ENCODE measurements at regions not wholly inside any gene's neighbourhood (a gene's known extent, or its start where the extent isn't known, plus 50 kb on each side); places are given as distances from the start of the nearest gene placed in this dataset.

DNA sequence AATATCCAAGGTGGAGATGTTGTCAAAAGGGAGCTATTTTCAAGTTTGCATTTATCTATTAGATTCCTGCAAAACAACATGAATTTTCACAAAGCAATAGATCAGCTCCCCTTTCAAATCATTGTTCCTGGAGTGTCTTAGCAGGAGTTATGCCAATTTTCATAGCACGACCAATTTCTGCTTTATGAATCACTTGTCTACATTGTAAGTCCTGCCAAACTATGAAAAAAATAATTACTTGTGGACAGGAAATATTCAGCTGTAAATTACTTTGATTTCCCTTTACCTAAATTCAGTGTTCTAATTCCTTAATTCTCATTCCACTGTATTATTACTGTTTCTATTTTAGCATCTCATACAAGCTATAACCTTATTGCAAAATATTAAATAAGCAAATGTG, 1289.6 kb downstream of the NSUN3 start:
- DNase-seq (ENCODE audit: low spot score), result no peak

DNA sequence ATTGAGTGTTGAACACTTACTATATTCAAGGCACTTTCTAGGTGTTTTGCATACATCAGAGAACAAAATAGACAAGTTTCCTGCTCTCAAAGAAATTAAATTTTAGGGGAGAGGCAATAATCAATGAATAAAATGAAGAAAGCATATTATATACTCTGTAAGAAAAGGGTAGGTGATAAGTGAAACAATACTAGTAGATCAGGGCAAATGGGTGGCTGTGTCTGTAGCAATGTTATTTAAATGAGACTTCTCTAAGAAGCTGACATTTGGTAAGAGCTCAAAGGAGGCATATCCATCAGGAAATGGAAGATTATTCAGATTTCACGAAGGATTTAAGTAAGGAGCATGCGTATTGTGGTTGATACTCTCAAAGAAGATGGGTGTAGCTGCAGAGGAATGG, 1291.6 kb downstream of the NSUN3 start:
- DNase-seq (ENCODE audit: low spot score), result no peak

DNA sequence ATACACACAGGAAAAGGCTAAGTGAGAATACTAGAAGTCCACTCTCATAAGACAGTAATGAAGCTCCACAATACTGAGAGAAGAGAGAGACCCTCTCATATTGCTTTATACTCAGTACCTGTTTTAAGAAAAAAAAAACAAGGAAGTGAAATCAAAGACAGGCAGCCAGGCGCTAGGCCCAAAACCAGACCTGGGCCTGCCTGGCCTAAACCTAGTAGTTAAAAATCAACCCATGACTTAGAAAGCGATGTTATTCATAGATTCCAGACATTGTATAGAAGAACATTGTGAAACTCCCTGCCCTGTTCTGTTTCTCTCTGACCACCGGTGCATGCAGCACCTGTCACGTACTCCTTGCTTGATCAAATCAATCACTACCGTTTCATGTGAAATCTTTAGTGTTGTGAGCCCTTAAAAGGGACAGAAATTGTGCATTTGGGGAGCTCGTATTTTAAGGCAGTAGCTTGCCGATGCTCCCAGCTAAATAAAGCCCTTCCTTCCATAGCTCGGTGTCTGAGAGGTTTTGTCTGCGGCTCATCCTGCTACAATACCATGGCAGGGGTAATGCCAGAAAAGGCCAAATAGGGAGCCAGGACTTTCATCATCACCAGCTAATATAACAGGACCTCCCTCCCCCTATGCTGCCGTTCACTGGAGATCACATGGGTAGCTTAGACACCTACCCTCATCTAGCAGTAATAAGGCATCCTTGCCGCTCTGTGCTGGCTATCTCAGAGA, 1294.1 kb downstream of the NSUN3 start:
- no peak for DNase-seq (ENCODE audit: low spot score)

DNA sequence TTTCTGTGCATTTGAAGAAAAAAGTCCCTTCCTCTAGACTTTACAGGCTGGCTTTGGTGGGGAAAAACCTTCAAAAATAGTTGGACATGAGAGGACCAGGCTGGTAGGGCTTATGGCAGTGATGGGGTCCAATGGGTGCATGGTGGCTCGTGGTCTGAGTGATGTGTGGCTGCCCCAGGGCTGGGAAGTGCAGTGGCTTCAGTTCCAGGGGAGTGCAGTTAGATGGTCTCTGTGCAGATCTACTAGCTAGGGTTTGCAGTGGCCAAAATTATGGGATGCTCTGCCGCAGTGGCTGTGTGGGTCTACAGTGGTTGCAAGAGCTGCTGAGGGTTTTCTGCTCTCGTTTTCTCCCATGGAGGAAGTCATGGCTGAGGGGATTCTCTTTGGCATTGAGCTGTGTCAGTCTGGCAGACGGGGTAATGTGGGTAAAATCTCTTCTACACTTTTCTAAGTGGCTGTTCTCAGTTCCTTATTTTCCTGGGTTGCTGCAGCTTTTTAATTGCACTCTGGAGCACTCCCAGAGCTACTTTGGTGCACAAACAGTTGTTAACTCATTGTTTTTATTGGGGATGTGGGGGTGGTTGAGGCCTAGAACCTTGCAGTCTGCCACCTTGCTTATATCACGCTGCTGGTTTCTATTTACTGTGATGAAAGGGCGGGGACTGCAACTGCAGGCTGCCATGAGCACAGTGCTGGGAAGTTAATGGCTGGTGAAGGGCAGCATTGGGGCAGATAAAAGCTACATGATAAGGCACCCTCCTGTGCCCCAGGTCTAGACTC, 1324.6 kb downstream of the NSUN3 start:
- no peak for DNase-seq (ENCODE audit: low spot score)

DNA sequence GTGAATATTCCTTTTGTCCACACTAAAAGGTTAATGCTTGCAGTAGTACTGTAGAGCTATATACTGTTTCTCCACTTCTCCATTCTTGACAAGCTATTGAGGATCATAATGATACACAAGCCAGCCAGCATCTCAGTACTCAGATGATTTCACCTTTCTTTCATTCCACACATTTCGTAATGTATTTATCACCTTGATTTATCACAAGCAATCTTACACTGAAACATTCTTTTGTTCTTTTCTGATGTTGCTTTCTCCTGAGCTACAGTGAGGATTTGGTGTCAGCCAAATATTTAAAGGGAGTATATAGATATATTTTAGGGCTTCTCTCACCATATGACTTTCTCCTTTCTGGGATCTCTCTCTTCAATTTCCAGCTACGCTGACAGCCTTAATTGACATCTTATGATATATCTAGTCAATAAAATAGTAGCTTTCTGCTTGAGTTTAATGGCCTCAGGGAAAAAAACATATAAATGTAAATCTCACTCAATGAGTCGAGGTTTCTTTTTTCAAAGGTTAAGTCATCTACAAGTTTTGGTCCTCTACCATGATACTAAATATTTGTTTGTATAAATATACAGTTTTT, 1327.0 kb downstream of the NSUN3 start:
- no peak for DNase-seq (ENCODE audit: low spot score)

DNA sequence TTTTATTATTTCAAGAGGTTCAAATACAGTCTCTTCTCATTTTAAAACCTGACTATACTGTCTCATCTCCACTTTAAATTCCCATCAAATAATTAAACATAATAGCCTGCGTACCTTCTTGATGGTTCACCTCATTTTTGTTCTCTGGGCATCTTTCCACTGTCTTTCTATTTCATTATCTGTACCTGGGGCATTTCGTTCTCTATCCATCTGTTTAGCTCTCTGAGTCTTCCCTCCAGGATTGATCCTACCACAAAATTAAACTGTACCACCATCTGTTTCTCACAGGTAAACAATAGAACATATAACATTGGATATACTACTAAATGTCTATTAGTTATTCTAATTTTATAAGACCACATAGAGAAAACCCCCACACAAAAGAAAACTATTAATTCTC, 1331.4 kb downstream of the NSUN3 start:
- DNase-seq (ENCODE audit: low spot score), result no peak

DNA sequence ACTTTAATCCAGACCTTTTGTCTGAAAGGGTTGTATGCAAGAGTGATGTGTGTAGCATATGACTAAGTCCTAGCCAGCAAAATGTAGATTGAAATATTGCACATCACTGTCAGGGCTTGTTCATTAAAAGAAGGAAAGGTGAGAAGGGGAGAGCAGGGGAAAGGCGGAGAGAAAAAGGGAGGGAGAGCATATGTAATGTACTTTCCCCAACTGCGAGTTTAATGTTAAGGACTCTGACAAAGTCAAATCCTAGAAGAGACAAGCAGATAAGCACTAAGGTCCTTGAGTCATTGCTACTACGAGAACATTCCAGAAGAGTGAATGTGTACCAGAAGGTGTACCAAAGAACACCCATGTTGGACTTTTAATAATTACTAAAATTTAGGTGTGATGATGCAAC, 1336.7 kb downstream of the NSUN3 start:
- no peak for DNase-seq (ENCODE audit: low spot score)

DNA sequence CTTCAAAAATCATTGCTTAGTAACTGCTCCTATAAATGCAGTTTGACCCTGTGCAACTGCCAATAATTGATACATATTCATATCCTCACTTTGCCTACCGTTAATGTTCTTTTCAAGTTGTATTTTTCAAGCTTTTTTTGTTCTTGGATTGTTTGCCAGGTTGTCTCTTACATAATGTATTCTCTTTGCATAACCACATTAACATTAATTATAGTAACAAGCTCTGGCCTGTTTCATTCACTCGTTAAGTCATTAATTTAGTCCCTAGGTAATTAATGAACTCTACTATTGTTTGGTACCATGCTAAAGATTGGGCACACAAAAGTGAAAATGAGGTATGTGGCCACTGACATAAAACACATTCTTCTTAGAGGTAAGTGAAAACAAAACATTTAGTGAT, 1338.8 kb downstream of the NSUN3 start:
- no peak for DNase-seq (ENCODE audit: low spot score)

DNA sequence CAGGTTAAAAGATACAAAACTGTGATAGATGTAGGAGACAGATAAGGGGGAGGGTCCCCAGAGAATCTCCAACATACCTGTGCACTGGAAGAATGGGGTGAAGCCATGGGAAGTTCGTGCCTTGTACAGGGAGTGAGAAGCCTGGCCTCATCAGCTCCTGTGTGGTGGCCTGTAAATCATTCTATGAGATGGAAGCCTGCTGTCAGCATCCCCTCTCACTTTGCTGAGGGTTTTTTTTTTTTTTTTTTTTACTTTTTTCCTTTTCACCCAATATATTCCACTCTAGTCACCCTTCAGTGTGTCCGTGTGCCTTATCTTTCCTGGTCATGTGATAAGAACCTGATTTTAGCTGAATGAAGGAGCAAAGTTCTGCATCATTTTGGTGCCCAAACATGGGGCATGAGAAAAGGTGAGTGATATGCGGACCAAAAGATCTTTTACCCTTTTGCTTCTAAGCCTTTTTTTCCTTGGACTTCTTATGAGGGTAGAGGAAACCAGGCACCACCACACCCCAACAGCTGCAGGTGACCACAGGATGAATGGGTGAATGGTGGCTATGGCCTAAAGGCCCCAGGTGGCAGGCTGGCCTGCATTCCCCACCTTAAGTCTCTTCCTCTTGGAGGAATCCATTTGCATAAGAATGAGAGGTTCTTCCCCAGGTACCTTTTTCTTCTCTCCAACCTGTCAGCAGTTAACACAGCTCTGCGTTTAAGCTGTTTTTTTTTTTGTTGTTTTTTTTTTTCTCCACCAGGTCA, 1345.0 kb downstream of the NSUN3 start:
- DNase-seq (ENCODE audit: low spot score), result no peak

DNA sequence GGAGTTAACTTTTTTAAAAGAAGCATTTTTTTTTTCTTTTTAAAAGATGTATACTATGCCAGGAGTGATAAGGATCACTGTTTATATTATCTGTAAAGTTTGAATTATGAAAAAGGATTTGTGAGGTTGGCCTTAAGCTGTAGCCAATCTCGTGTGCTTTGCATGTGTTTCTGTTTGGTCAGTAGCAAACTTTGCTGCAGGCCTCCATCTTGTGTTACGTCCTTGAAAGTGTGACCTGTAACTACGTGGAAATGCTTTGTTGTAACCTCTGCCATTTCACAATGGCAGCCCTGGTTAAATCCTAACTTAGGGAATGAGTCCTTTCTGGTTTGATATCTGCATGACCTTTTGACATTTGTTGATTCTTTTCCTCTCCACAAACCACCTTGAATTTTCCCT, 1345.6 kb downstream of the NSUN3 start:
- DNase-seq (ENCODE audit: low spot score), result no peak

DNA sequence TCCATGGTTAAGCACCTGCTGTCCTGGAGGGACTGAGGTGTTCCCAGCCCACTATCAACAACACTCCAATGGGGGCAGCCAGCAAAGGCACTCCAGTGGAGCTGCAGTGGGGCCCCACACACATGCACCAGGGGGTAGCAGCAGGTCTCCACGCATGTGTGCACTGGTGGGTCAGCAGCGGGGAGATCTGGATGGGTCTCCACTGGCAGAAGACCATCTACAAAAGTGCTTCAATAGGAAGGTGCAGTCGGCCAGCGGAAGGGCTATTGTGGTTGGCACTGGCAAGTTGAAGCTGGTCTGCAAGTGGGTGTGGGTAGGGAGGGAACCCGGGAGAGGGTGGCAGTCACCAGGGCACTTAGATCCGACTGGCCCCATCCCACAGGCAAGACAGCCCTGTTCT, 1355.4 kb downstream of the NSUN3 start:
- DNase-seq (ENCODE audit: low spot score), result no peak

DNA sequence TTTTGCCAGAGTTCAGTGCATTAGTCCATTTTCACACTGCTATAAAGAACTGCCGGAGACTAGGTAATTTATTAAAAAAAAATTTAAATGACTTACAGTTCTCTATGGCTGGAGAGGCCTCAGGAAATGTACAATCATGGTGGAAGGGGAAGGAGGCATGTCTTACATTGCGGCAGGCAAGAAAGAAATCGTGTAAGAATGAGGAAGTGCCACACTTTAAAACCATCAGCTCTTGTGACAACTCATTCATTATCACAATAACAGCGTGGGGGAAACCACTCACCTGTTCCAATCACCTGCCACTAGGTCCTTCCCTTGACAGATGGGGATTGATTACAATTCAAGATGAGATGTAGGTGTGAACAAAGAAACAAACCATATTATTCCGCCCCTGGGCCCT, 1361.4 kb downstream of the NSUN3 start:
- DNase-seq (ENCODE audit: low spot score), result no peak

DNA sequence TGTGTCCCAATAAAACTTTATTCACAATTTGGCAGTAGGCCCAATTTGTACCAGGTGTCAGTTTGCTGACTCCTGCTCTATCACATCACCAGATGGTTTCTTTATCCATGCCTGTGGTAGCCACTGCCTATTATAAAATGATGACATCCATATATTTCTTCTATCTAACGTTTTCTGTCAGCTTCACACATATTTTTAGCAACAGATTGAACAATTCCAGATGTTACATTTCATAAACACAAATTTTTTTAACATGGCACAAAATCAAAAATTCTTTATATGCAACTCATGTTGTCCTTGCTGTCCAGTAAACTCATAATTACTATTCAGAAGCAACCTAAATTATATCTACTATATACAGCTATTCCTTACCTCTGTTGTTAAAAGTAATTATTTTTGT, 1371.6 kb downstream of the NSUN3 start:
- DNase-seq (ENCODE audit: low spot score), result no peak

DNA sequence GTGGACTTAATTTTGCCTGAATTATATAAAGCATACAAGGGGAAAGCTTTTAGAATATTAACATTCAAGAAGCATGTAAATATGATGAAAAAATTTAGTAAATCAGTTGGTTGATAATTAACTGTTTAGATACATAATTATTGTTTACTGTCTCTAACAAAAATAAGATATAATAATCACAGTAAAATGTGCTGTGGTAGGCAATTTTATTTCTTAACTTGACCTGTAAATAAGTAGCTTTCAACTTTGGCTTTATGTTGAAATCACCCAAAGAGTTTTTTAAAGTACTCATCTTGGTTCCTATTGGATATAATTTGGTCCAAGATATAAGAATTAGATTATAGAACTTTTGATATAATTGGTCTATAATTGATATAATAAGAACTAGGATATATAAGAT, 1374.5 kb downstream of the NSUN3 start:
- DNase-seq (ENCODE audit: low spot score), result no peak

DNA sequence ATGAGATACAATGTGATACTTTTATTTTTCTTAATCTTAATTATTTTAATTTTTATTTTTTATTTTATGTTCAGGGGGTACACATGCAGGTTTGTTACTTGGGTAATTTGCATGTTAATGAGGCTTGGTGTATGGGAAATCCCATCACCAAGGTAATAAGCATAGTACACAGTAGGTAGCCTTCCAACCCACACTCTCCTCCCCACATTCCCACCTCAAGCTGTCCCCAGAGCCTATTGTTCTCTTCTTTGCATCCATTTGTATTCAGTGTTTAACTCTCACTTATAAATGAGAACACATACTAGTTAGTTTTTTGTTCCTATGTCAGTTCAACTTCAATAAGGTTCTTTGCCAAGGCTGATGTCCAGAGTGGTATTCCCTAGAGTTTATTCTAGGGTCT, 1375.4 kb downstream of the NSUN3 start:
- DNase-seq (ENCODE audit: low spot score), result no peak

DNA sequence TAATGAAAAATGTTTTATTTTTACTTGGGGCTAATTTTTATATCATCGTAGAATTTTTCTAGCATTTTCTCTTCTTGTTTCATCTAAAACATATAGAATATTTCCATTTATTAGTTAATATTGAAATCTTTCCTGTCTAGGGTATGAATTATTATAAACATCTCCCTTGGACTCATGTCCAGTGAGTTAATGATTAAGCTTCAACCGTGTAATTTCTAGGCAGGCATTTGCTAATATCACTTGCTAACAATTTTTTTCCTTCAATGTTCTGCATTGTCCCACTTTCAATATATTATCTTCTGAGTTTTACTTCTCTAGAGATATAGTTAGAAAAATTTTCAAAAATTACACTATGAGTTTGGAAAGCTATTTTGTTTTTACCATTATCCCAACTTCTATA, 1371.6 kb upstream of the EPHA6 start:
- no peak for DNase-seq (ENCODE audit: low spot score)

DNA sequence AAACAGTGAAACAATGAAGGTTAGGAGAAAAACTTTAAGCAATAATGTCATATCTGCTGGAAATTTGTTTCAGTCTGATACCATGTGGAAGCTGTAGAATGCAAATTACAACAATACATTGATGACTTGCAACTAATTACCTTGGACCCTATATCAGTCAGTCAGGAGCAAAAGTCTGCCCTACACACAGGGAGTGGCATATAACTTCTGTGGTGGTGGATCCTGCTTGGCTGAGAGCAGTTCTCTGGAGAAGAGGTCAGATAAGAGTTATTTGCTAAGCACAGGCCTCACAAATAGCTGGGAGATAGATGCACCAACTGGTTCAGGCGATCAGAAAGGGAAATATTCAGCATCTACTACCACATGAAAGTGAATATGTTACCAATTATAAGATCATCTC, 1364.6 kb upstream of the EPHA6 start:
- no peak for DNase-seq (ENCODE audit: low spot score)

DNA sequence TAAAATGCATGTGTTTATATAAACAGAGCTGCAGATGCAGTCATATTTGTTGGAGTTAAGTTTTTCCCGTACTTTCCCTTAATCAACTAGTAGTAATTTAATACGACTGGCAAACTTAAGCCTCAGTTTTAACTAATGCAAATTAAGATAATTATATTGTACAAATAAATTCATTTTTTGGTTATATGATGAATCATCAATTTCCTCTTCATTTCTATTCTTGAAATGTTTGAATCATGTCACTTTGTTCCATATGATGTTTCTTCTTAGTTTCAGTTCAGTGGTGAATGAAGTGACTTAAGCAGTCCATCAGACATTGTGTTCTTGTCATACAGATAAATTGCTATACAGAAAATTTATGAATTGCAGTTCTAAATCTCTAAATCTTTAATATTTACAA, 1361.2 kb upstream of the EPHA6 start:
- no peak for DNase-seq (ENCODE audit: low spot score)

DNA sequence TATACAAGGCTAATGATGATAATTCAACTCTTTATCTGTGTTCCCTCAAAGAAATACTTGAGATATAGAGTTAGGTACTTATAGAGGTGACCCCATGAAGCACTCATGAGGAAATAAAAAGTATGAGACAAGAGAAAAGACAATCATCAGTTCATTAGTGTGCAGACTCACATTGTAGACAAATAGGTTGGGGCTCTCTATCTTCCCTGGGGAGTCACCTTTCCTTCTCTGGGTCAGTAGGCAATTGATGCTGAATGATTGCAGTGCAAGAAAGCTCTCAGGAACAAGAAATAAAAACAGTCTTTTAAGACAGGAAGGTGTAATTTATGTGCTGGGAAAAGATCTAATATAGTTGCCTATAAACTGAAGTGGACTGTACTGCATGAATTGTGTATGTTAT, 1357.6 kb upstream of the EPHA6 start:
- no peak for DNase-seq (ENCODE audit: low spot score)

DNA sequence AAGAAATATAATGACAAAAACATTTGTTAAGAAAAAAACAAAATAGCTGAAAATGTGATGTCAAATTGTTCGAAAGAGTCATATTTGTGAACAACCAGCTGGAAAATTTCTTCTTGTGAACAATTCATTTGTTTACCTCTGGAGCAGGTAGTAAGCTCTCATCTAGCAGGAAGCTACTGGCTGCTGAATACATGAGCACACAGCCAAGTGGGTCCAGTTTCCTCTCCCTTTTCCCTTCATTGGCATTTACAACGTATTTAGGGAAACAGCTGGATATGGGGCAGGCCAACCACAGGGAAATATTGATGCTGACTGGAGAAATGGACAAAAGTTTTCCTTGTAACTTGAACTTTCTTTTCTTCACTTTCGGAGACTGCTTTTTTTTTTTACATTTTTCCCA, 1354.7 kb upstream of the EPHA6 start:
- DNase-seq (ENCODE audit: low spot score), result no peak

DNA sequence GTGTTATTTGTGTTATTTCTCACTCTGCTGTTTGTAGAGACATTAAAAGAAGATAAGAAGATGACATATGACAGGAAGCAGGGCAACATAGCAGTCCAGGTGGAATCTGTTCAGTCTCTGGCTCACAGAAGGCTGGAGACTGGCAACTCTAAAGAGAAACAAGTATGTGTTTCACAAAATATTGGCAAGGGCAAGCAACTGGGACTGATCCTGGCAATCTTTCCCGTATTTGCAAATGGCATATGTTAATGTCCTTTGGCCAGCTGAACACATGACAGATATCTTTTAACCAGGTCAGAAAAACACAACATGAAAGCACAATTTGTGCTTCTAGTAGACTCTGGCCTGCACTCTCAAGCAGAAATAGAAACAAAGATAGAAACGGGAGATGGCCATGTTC, 1354.1 kb upstream of the EPHA6 start:
- DNase-seq (ENCODE audit: low spot score), result no peak

DNA sequence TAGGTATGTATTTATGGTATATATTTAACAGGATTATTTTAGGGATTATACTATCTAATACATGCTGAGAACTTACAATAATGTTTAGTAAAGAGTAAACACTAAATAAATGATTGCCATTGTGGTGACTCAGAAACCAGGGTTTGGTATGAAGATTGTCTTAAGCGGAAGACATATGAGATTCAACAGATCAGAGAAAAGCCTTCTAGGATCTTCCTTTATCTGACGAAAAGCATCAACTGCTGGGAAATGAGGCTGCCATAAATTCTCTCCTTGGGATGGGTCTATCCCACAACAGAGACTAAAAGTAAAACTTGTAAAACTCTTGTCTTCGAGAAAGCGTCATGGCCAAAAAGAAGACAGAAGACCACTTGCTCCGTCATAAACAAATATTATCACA, 1352.2 kb upstream of the EPHA6 start:
- no peak for DNase-seq (ENCODE audit: low spot score)

DNA sequence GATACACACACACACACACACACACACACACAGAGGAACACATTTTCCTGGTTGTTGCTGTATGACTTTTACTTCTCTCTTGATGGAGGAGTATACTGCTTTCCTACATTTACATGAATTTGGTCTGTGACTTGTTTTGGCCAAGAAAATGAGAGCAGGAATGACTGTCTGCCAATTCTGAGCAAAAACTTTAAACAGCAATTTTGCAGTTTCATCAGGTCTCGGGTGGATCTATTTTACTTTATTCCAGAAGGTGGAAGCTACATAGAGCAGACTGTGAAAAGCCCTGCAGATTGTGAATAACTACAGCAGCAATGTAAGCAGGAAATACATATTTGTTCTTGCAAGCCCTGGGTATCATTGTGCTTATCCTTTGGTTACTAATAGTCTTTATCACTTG, 1350.0 kb upstream of the EPHA6 start:
- DNase-seq (ENCODE audit: low spot score), result no peak
